Endothelial cell of umbilical vein (primary cell): ENCODE measurements at regions not wholly inside any gene's neighbourhood (a gene's known extent, or its start where the extent isn't known, plus 50 kb on each side); places are given as distances from the start of the nearest gene placed in this dataset.

Experiments used
- BruUV-seq: library from RNA; stranded (reverse); fragments of 400-500 nt; replicated peaks from 2 replicates; lab custom pipeline; 2021; lab: Mats Ljungman, UMichigan
- CTCF ChIA-PET: fragments of 300-600, 350-600 bp; sonication (Branson Sonifier 250); formaldehyde crosslinking; loops from one replicate; lab custom pipeline; 2021; ENCODE audit warnings: antibody characterized with exemption, inconsistent platforms; lab: Charles Lee
- POLR2A ChIA-PET: fragments of 300-600, 350-600 bp; sonication (Branson Sonifier 250); formaldehyde crosslinking; loops from one replicate; lab custom pipeline; 2021; ENCODE audit warnings: antibody characterized with exemption, inconsistent platforms; lab: Charles Lee
- DNase-seq: peaks from one replicate; pipeline ENCODE4 v3.0.0-alpha.2; 2011; ENCODE audit warnings: low read depth, low spot score
- FAIRE-seq: peaks from 2 replicates; lab custom pipeline; 2011; peaks lifted over from hg19 to GRCh38; lab: Jason Lieb, UNC
- H2AFZ ChIP-seq: 2 replicates; pipeline ENCODE4 v1.6.0; 2012; ENCODE audit warnings: low read depth, low read length, control low read depth, inconsistent platforms
- H3K27ac ChIP-seq: 2 replicates; pipeline ENCODE4 v1.5.1; 2011; ENCODE audit warnings: low read depth, mild to moderate bottlenecking, control low read depth, low read length, moderate library complexity; ENCODE audit not compliant: insufficient read depth
- H3K27me3 ChIP-seq, 2 experiments: 2 replicates each; pipeline versions ENCODE4 v1.6.0 to v1.6.1; 2011; ENCODE audit warnings: low read length in 2 of 2, mixed read lengths in 1 of 2; ENCODE audit not compliant: control insufficient read depth in 2 of 2, insufficient read depth in 2 of 2
- H3K36me3 ChIP-seq, 2 experiments: 2 replicates in 1 of 2; 3 replicates in 1 of 2; pipeline ENCODE4 v1.5.1; 2011; ENCODE audit warnings: low read length in 2 of 2, mild to moderate bottlenecking in 1 of 2, moderate library complexity in 1 of 2; ENCODE audit not compliant: control insufficient read depth in 2 of 2, insufficient read depth in 2 of 2; ENCODE audit errors: extremely low read depth in 1 of 2
- H3K4me1 ChIP-seq: 3 replicates; pipeline ENCODE4 v1.5.1; 2011; ENCODE audit warnings: mild to moderate bottlenecking, low read length; ENCODE audit not compliant: control insufficient read depth, insufficient read depth; ENCODE audit errors: extremely low read depth
- H3K4me2 ChIP-seq: 2 replicates; pipeline ENCODE4 v1.6.1; 2011; ENCODE audit warnings: low read length, control low read depth, mixed read lengths; ENCODE audit not compliant: insufficient read depth
- H3K4me3 ChIP-seq, 3 experiments: fragments of 200-600 bp in 1 of 3; sonication (generic), shearing (Covaris generic) in 1 of 3; replicated peaks in 1 of 3; 2 replicates each; pipeline ENCODE4 v1.5.1; 2011 to 2016; ENCODE audit warnings: control low read depth in 3 of 3, low read length in 3 of 3, mild to moderate bottlenecking in 2 of 3, inconsistent platforms in 1 of 3, low read depth in 1 of 3, moderate library complexity in 1 of 3; ENCODE audit not compliant: insufficient read depth in 1 of 3
- H3K79me2 ChIP-seq: 2 replicates; pipeline ENCODE4 v1.6.0; 2012; ENCODE audit warnings: low read length, inconsistent platforms; ENCODE audit not compliant: control insufficient read depth, insufficient read depth
- H3K9ac ChIP-seq: replicated peaks from 2 replicates; pipeline ENCODE3; 2011; ENCODE audit warnings: low read length, control low read depth; ENCODE audit not compliant: insufficient read depth; ENCODE audit errors: extremely low read depth
- H3K9me1 ChIP-seq: replicated peaks from 3 replicates; pipeline ENCODE4 v1.6.0; 2011; ENCODE audit warnings: mild to moderate bottlenecking, low read length; ENCODE audit not compliant: control insufficient read depth, insufficient read depth; ENCODE audit errors: extremely low read depth
- H3K9me3 ChIP-seq: replicated peaks from 2 replicates; pipeline ENCODE4 v1.5.1; 2012; ENCODE audit warnings: low read length, inconsistent platforms; ENCODE audit not compliant: control insufficient read depth, insufficient read depth
- H4K20me1 ChIP-seq: replicated peaks from 2 replicates; pipeline ENCODE3; 2011; ENCODE audit warnings: mild to moderate bottlenecking, low read length; ENCODE audit not compliant: control insufficient read depth, insufficient read depth; ENCODE audit errors: extremely low read depth
- CTCF ChIP-seq, 2 donors: IDR thresholded peaks; 1 replicate in 1 of 2; 2 replicates in 1 of 2; pipeline ENCODE4 v1.5.1; 2011; ENCODE audit warnings: low read length in 2 of 2, mild to moderate bottlenecking in 2 of 2, moderate library complexity in 2 of 2, control low read depth in 1 of 2, inconsistent platforms in 1 of 2, low read depth in 1 of 2; ENCODE audit not compliant: insufficient read depth in 1 of 2; ENCODE audit errors: extremely low read depth in 1 of 2
- EZH2 ChIP-seq: IDR thresholded peaks from 2 replicates; pipeline ENCODE4 v1.6.1; 2012; ENCODE audit warnings: borderline replicate concordance, low read depth, mild to moderate bottlenecking, moderate library complexity, low read length, inconsistent platforms; ENCODE audit not compliant: severe bottlenecking
- FOS ChIP-seq: IDR thresholded peaks from 2 replicates; pipeline ENCODE4 v1.6.1; 2011; ENCODE audit warnings: mild to moderate bottlenecking, low read length, moderate library complexity, borderline replicate concordance; ENCODE audit not compliant: insufficient read depth
- GATA2 ChIP-seq: IDR thresholded peaks from 2 replicates; pipeline ENCODE4 v1.7.0; 2011; ENCODE audit warnings: low read depth, mild to moderate bottlenecking, moderate library complexity, mixed read lengths, low read length; ENCODE audit not compliant: insufficient read length, insufficient read depth
- JUN ChIP-seq: IDR thresholded peaks from 2 replicates; pipeline ENCODE4 v1.6.1; 2011; ENCODE audit warnings: borderline replicate concordance, low read depth; ENCODE audit not compliant: insufficient read length, insufficient read depth
- MYC ChIP-seq: IDR thresholded peaks from one replicate; pipeline ENCODE4 v1.6.1; 2011; ENCODE audit warnings: mild to moderate bottlenecking, low read depth, low read length
- POLR2A ChIP-seq: IDR thresholded peaks from 2 replicates; pipeline ENCODE4 v1.6.1; 2012; ENCODE audit warnings: low read depth, mild to moderate bottlenecking, control low read depth, low read length
- POLR2AphosphoS5 ChIP-seq: IDR thresholded peaks from 2 replicates; pipeline ENCODE4 v1.6.1; 2012; ENCODE audit warnings: low read depth, mild to moderate bottlenecking, control low read depth, low read length, moderate library complexity; ENCODE audit not compliant: insufficient read depth
- dilution Hi-C: fragments of 300-500 bp; cut with MboI; formaldehyde crosslinking; loops from one replicate; pipeline ENCODE4 v1.15.0; 2019; ENCODE audit warnings: low sequenced_read_pairs; ENCODE audit not compliant: extremely low pct_ligation_motif_present
- intact Hi-C: fragments of 100-400 bp; cut with micrococcal nuclease; formaldehyde crosslinking; loops from one replicate; pipeline ENCODE4 v1.10.0; 2022
- TF ChIP-seq, protein P1 (sequence below): IDR thresholded peaks from 2 replicates; pipeline ENCODE4 v1.6.1; 2011; ENCODE audit not compliant: insufficient read depth, insufficient read length

GRCh38 chr14:79961197-79961596 is 250.1 kb downstream of the DIO2 start:
- ChIA-PET POLR2A (no interaction called here), CTCF (no interaction called here)
- FAIRE-seq (no peak), DNase-seq (no peak)
- Histone ChIP-seq H3K27me3 (no peaks in the 10 kb centered on the region), H3K27ac (no peak overlapping the region), H3K9me1 (no peaks in the 10 kb centered on the region), H3K9ac (no peak overlapping the region), H3K9me3 (no peaks in the 10 kb centered on the region), H3K4me1 (no peaks in the 10 kb centered on the region), H3K4me3 (no peak overlapping the region), H3K79me2 (no peaks in the 10 kb centered on the region), H3K4me2 (no peak overlapping the region), H4K20me1 (no peaks in the 10 kb centered on the region), H2AFZ (no peak overlapping the region), H3K36me3 (no peaks in the 10 kb centered on the region)
- intact Hi-C loops (no loop called here), dilution Hi-C loops (no loop called here)
- BruUV-seq, result no TSS peak
- TF ChIP-seq, protein P1, sequence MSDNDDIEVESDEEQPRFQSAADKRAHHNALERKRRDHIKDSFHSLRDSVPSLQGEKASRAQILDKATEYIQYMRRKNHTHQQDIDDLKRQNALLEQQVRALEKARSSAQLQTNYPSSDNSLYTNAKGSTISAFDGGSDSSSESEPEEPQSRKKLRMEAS, result no peak
- TF ChIP-seq GATA2 (no peak), POLR2AphosphoS5 (no peak)

DNA sequence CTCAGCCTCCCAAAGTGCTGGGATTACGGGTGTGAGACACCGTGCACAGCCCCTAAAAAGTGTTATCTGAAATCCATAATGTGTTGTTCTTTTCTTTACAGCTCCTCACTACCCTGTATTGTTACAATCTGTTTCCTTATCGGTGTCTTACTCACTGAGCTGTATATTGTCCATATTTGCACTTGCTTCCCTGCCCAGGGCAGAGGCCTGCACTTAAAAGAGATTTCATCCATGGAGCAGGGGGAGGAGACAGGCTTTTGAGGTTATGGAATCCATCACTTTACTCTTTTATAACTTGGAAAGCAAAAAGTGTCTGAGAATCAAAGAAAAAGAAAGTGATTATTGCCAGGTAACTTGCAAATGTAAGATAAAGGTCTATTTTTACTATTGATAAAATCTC is 251.0 kb downstream of the DIO2 start:
- DNase-seq (no peak), FAIRE-seq (no peak)
- Histone ChIP-seq H3K4me2 (no peak overlapping the region), H3K9me3 (no peaks in the 10 kb centered on the region), H3K9ac (no peak overlapping the region), H2AFZ (no peak overlapping the region), H4K20me1 (no peaks in the 10 kb centered on the region), H3K4me1 (no peaks in the 10 kb centered on the region), H3K79me2 (no peaks in the 10 kb centered on the region), H3K36me3 (no peaks in the 10 kb centered on the region), H3K27me3 (no peaks in the 10 kb centered on the region), H3K27ac (no peak overlapping the region), H3K4me3 (no peak overlapping the region), H3K9me1 (no peaks in the 10 kb centered on the region)
- POLR2A ChIA-PET, result no interaction called here
- intact Hi-C loops, result no loop called here
- TF ChIP-seq, protein P1, result no peak
- TF ChIP-seq MYC, result no peak
- no peak for TF ChIP-seq GATA2
- TF ChIP-seq JUN, result no peak
- TF ChIP-seq EZH2, result no peak
- no peak for TF ChIP-seq FOS
- TF ChIP-seq POLR2AphosphoS5, result no peak
- no peak for TF ChIP-seq POLR2A
- no peak for TF ChIP-seq CTCF (IDR thresholded peaks at IDR 0.05; ENCODE audit: extremely low read depth in 1 of 2, insufficient read depth in 1 of 2, low read depth in 1 of 2, low read length in 2 of 2)
- dilution Hi-C loops, result no loop called here
- no TSS peak for BruUV-seq
- CTCF ChIA-PET, result no interaction called here
